ENCODE measurements at regions not wholly inside any gene's neighbourhood (a gene's known extent, or its start where the extent isn't known, plus 50 kb on each side); places are given as distances from the start of the nearest gene placed in this dataset.
"Not testable (repeated sequence)": the region's sequence is repeated elsewhere in the genome, so short reads cannot be mapped to it uniquely, and the experiment has no call there.

DNA sequence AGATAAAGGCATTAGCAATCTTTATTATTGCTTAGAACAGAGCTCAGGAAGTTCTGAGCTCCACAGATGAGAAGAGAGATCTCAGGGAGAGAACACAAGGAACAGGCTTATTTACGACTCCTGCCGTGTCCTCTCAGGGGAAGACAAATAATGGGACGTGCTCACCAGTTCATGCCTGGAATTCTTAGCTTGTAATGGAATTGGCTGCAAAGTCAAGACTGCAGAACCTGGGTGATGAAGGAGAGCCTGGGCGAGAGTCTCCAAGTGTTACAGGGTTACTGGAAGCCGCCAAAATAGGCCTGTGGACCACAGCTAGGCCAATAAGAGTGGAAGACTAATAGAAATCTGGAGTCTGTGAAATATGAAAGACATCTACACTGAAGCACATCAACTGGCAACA, 174.5 kb upstream of the ADAMTSL1 start:
- no peak for DNase-seq (ENCODE audit: low read depth, low spot score)
- no peak overlapping the region for H3K9ac ChIP-seq (replicated peaks; ENCODE audit: extremely low read depth, insufficient read depth, low read length)
- H3K27me3 ChIP-seq (ENCODE audit: control insufficient read depth in 2 of 2, insufficient read depth in 2 of 2, low read length in 2 of 2), result no peaks in the 10 kb centered on the region
- CTCF ChIA-PET, result no interaction called here
- no peaks in the 10 kb centered on the region for H3K36me3 ChIP-seq (ENCODE audit: control insufficient read depth in 2 of 2, extremely low read depth in 1 of 2, insufficient read depth in 2 of 2, low read length in 2 of 2)
- H3K4me1 ChIP-seq (ENCODE audit: control insufficient read depth, extremely low read depth, insufficient read depth, low read length), result peaks cover 15% of the 10 kb centered on the region
- H3K9me1 ChIP-seq (replicated peaks; ENCODE audit: control insufficient read depth, extremely low read depth, insufficient read depth, low read length), result no peaks in the 10 kb centered on the region
- no TSS peak for BruUV-seq (replicated peaks)
- no peak for FAIRE-seq
- H3K9me3 ChIP-seq (replicated peaks; ENCODE audit: control insufficient read depth, insufficient read depth, low read length), result no peaks in the 10 kb centered on the region
- H3K27ac ChIP-seq (ENCODE audit: insufficient read depth, low read depth, low read length), result no peak overlapping the region
- no peak overlapping the region for H2AFZ ChIP-seq (ENCODE audit: low read depth, low read length)
- intact Hi-C loops (cut with micrococcal nuclease) (no loop called here), dilution Hi-C loops (cut with MboI; ENCODE audit: extremely low pct_ligation_motif_present, low sequenced_read_pairs) (no loop called here)
- POLR2A ChIA-PET, result no interaction called here
- no peaks in the 10 kb centered on the region for H4K20me1 ChIP-seq (replicated peaks; ENCODE audit: control insufficient read depth, extremely low read depth, insufficient read depth, low read length)
- H3K79me2 ChIP-seq (ENCODE audit: control insufficient read depth, insufficient read depth, low read length), result no peaks in the 10 kb centered on the region
- H3K4me3 ChIP-seq (replicated peaks in 1 of 3; ENCODE audit: insufficient read depth in 1 of 3, low read depth in 1 of 3, low read length in 3 of 3), result no peak overlapping the region
- no peak overlapping the region for H3K4me2 ChIP-seq (ENCODE audit: insufficient read depth, low read length)
- TF ChIP-seq MYC (IDR thresholded peaks at IDR 0.05; ENCODE audit: low read depth, low read length), result no peak
- TF ChIP-seq JUN (IDR thresholded peaks at IDR 0.05; ENCODE audit: borderline replicate concordance, insufficient read depth, insufficient read length, low read depth), result no peak
- TF ChIP-seq EZH2 (IDR thresholded peaks at IDR 0.05; ENCODE audit: borderline replicate concordance, low read depth, low read length, severe bottlenecking), result no peak
- no peak for TF ChIP-seq GATA2 (IDR thresholded peaks at IDR 0.05; ENCODE audit: insufficient read depth, insufficient read length, low read depth, low read length)
- TF ChIP-seq POLR2A (IDR thresholded peaks at IDR 0.05; ENCODE audit: low read depth, low read length), result no peak

DNA sequence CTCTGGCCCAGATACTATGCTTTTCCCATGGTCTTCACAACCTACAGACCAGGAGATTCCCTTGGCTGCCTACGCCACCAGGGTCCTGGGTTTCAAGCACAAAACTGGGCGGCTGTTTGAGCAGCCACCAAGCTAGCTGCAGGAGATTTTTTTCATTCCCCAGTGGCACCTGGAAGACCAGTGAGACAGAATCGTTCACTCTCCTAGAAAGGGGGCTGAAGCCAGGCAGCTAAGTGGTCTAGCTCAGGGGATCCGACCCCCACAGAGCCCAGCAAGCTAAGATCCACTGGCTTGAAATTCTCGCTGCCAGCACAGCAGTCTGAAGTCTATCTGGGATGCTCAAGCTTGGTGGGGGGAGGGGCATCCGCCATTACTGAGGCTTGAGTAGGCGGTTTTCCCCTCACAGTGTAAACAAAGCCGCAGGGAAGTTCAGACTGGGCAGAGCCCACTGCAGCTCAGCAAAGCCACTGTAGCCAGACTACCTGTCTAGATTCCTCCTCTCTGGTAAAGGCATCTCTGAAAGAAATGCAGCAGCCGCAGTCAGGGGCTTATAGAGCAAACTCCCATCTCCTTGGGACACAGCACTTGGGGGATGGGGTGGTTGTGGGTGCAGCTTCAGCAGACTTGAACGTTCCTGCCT, 168.7 kb upstream of the ADAMTSL1 start:
- H3K9me3 ChIP-seq (replicated peaks; ENCODE audit: control insufficient read depth, insufficient read depth, low read length); DNase-seq (ENCODE audit: low read depth, low spot score); H3K4me1 ChIP-seq (ENCODE audit: control insufficient read depth, extremely low read depth, insufficient read depth, low read length); BruUV-seq (replicated peaks); H4K20me1 ChIP-seq (replicated peaks; ENCODE audit: control insufficient read depth, extremely low read depth, insufficient read depth, low read length); H3K79me2 ChIP-seq (ENCODE audit: control insufficient read depth, insufficient read depth, low read length); H3K9me1 ChIP-seq (replicated peaks; ENCODE audit: control insufficient read depth, extremely low read depth, insufficient read depth, low read length); intact Hi-C loops (cut with micrococcal nuclease); FAIRE-seq; dilution Hi-C loops (cut with MboI; ENCODE audit: extremely low pct_ligation_motif_present, low sequenced_read_pairs); H3K4me2 ChIP-seq (ENCODE audit: insufficient read depth, low read length); POLR2A ChIA-PET; H3K4me3 ChIP-seq (replicated peaks in 1 of 3; ENCODE audit: insufficient read depth in 1 of 3, low read depth in 1 of 3, low read length in 3 of 3); H3K36me3 ChIP-seq (ENCODE audit: control insufficient read depth in 2 of 2, extremely low read depth in 1 of 2, insufficient read depth in 2 of 2, low read length in 2 of 2); H3K9ac ChIP-seq (replicated peaks; ENCODE audit: extremely low read depth, insufficient read depth, low read length); H3K27me3 ChIP-seq (ENCODE audit: control insufficient read depth in 2 of 2, insufficient read depth in 2 of 2, low read length in 2 of 2); H3K27ac ChIP-seq (ENCODE audit: insufficient read depth, low read depth, low read length); H2AFZ ChIP-seq (ENCODE audit: low read depth, low read length): not testable (repeated sequence)
- CTCF ChIA-PET, result interaction anchor here (0.7 kb wide), 1 partner anchor 172 kb away, joined by 3 read pairs; no protein-coding TSS in a partner anchor
